Thyroid gland (tissue), 4 donors: ENCODE measurements at regions not wholly inside any gene's neighbourhood (a gene's known extent, or its start where the extent isn't known, plus 50 kb on each side); places are given as distances from the start of the nearest gene placed in this dataset.

Experiments used
- DNase-seq, 2 donors: peaks; one replicate each; pipeline ENCODE4 v3.0.0-alpha.2; 2019
- H3K27ac ChIP-seq, 3 donors: fragments of 200-600 bp; sonication (generic); 1 replicate in 2 of 3; 2 replicates in 1 of 3; pipeline ENCODE4 v1.5.1; 2016 to 2019; ENCODE audit warnings: mild to moderate bottlenecking in 1 of 3, moderate library complexity in 1 of 3
- H3K27me3 ChIP-seq: fragments of 200-600 bp; sonication (generic); one replicate; pipeline ENCODE4 v1.5.1; 2019
- H3K36me3 ChIP-seq, 2 donors: fragments of 200-600 bp; sonication (generic); one replicate each; pipeline ENCODE4 v1.5.1; 2016 to 2019
- H3K4me1 ChIP-seq, 2 donors: fragments of 200-600 bp; sonication (generic); one replicate each; pipeline ENCODE4 v1.5.1; 2017 to 2019
- H3K4me3 ChIP-seq, 3 donors: fragments of 200-600 bp; sonication (generic); replicated peaks in 1 of 3; 1 replicate in 2 of 3; 2 replicates in 1 of 3; pipeline ENCODE4 v1.5.1; 2016; ENCODE audit warnings: mild to moderate bottlenecking in 1 of 3
- H3K9me3 ChIP-seq: fragments of 200-600 bp; sonication (generic); one replicate; pipeline ENCODE4 v1.5.1; 2017
- CTCF ChIP-seq, 6 experiments: fragments of 200-600 bp in 3 of 6; fragments of 450-650 bp in 3 of 6; sonication (generic) in 3 of 6; IDR thresholded peaks; one replicate each; pipeline ENCODE4 v1.5.1; 2016 to 2019; ENCODE audit warnings: antibody characterized with exemption in 6 of 6, mild to moderate bottlenecking in 2 of 6, inconsistent platforms in 1 of 6, moderate library complexity in 1 of 6
- POLR2A ChIP-seq, 2 donors: fragments of 450-650 bp; IDR thresholded peaks; one replicate each; pipeline ENCODE4 v1.6.1; 2017; ENCODE audit warnings: antibody characterized with exemption in 2 of 2, mild to moderate bottlenecking in 2 of 2, moderate library complexity in 1 of 2
- WGBS, 2 donors: methylation state at CpG; one replicate each; pipeline ENCODE4 v1.1.5; 2017; 5-methylcytosine and 5-hydroxymethylcytosine counted together
- intact Hi-C: fragments of 100-400 bp; cut with DNase I; formaldehyde crosslinking; loops from one replicate; pipeline ENCODE4 v1.15.1; 2023

GRCh38 chr5:174834081-174834480 is 109.7 kb downstream of the MSX2 start:
- Histone ChIP-seq H3K4me1 (no peaks in the 10 kb centered on the region), H3K4me3 (no peak overlapping the region), H3K27me3 (no peaks in the 10 kb centered on the region), H3K27ac (no peak overlapping the region), H3K9me3 (no peaks in the 10 kb centered on the region), H3K36me3 (no peaks in the 10 kb centered on the region)
- no peak for DNase-seq
- WGBS, 2 donors, result 70 to 79% methylated on average over 5 of the region's 5 CpGs
- intact Hi-C loops, result no loop called here
- no peak for TF ChIP-seq POLR2A (IDR thresholded peaks at IDR 0.05)
- TF ChIP-seq CTCF (IDR thresholded peaks at IDR 0.05), result no peak

DNA sequence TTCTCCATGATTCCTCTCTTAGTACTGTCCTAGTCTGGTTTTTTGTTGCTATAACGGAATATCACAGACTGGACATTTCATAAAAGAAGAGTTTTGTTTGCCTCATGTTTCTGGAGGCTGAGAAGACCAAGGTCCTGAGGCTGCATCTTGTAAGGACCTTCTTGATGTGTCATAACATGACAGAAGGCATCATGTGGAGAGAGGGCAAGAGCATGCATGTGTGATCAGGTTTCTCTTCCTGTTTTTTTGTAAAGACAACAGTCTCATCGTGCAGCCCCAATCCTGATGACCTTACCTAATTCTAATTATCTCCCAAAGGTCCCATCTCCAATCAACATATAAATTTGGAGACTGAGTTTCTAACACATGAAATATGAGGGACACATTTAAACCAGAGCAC is 108.4 kb downstream of the MSX2 start:
- Histone ChIP-seq H3K9me3 (no peaks in the 10 kb centered on the region), H3K27me3 (no peaks in the 10 kb centered on the region), H3K27ac (no peak overlapping the region), H3K4me1 (no peaks in the 10 kb centered on the region), H3K36me3 (no peaks in the 10 kb centered on the region), H3K4me3 (no peak overlapping the region)
- TF ChIP-seq POLR2A (IDR thresholded peaks at IDR 0.05), result no peak
- no peak for TF ChIP-seq CTCF (IDR thresholded peaks at IDR 0.05)
- DNase-seq, result no peak
- 77 to 79% methylated on average over 2 of the region's 2 CpGs for WGBS, 2 donors
- intact Hi-C loops, result no loop called here

GRCh38 chr5:174832025-174832424 is 107.6 kb downstream of the MSX2 start:
- Histone ChIP-seq H3K4me1 (no peaks in the 10 kb centered on the region), H3K27me3 (no peaks in the 10 kb centered on the region), H3K36me3 (no peaks in the 10 kb centered on the region), H3K9me3 (no peaks in the 10 kb centered on the region), H3K27ac (no peak overlapping the region), H3K4me3 (no peak overlapping the region)
- TF ChIP-seq CTCF (IDR thresholded peaks at IDR 0.05) (no peak), POLR2A (IDR thresholded peaks at IDR 0.05) (no peak)
- no peak for DNase-seq
- 50 to 52% methylated on average over 3 of the region's 3 CpGs for WGBS, 2 donors
- intact Hi-C loops, result no loop called here

- H3K4me1 ChIP-seq, result no peaks in the 10 kb centered on the region
- no peak overlapping the region for H3K27ac ChIP-seq
- no peak overlapping the region for H3K4me3 ChIP-seq
- DNase-seq, result no peak
- intact Hi-C loops, result no loop called here
- WGBS, 2 donors, result 69 to 72% methylated on average over 2 of the region's 2 CpGs
- no peaks in the 10 kb centered on the region for H3K27me3 ChIP-seq
- no peaks in the 10 kb centered on the region for H3K36me3 ChIP-seq
- no peak for TF ChIP-seq CTCF (IDR thresholded peaks at IDR 0.05)
- TF ChIP-seq POLR2A (IDR thresholded peaks at IDR 0.05), result no peak
- no peaks in the 10 kb centered on the region for H3K9me3 ChIP-seq
Observed at GRCh38 chr5:174831031-174831660, 106.8 kb downstream of the MSX2 start.

DNA sequence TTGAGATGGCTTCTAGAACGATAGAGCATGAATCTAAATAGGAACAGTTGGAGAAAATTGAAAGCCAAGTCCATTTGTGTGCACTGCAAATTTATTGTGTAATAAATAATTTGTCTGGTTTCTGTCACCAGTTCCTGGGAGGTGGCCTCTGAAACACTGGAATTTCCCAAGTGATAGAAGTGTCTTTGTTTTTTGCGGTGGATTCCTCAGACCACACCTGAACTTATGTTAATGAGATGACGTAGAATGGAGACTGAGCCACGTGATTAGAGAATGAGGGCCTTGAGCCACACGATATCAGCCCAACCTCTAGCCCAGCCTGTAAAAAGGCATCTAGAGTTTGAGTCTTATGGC is 105.1 kb downstream of the MSX2 start:
- Histone ChIP-seq H3K27ac (no peak overlapping the region), H3K4me3 (no peak overlapping the region), H3K27me3 (no peaks in the 10 kb centered on the region), H3K4me1 (no peaks in the 10 kb centered on the region), H3K9me3 (no peaks in the 10 kb centered on the region), H3K36me3 (no peaks in the 10 kb centered on the region)
- TF ChIP-seq CTCF (IDR thresholded peaks at IDR 0.05) (no peak), POLR2A (IDR thresholded peaks at IDR 0.05) (no peak)
- no peak for DNase-seq
- 66 to 72% methylated on average over 5 of the region's 5 CpGs for WGBS, 2 donors
- intact Hi-C loops, result no loop called here
